ENCODE measurements at regions not wholly inside any gene's neighbourhood (a gene's known extent, or its start where the extent isn't known, plus 50 kb on each side); places are given as distances from the start of the nearest gene placed in this dataset.
"Not testable (repeated sequence)": the region's sequence is repeated elsewhere in the genome, so short reads cannot be mapped to it uniquely, and the experiment has no call there.

DNA sequence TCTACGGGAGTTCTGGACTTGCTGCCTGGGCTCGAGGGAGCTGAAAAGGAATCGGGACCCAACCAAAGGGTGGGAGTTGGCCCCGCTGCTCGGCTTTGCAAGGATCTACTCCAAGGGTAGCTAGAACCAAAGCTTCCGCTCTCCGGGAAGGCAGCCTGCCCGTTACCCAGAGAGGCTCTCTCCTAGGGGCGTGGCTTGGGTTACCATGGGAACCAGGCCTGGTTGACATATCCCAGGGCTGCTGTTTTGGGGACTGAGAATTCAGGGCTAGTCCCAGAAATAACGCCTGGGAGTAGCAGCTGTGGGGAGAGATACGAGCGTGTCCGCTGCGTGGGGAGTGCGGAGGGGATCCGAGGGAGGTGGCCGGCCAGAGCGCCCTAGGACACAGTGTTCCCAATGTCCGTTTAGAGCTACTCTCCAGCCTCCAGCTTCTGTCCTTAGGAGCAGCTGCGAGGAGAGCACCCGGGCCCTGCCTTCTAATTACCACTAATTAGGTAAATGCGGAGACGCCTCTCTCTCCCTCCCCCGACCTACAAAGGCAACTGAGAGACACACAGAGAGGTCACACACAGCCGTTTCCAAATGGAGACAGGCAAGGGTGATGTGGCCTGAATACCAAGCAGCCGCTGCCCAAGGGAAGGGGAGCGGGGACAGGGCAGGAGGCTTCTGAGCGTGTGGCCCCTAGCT is 141.6 kb upstream of the CADM1 start:
- H3K4me3 ChIP-seq (replicated peaks; ENCODE audit: low read depth, low read length): no peak overlapping the region
- no peak for DNase-seq (ENCODE audit: extremely low read depth, low read depth)
- TF ChIP-seq, protein P1, sequence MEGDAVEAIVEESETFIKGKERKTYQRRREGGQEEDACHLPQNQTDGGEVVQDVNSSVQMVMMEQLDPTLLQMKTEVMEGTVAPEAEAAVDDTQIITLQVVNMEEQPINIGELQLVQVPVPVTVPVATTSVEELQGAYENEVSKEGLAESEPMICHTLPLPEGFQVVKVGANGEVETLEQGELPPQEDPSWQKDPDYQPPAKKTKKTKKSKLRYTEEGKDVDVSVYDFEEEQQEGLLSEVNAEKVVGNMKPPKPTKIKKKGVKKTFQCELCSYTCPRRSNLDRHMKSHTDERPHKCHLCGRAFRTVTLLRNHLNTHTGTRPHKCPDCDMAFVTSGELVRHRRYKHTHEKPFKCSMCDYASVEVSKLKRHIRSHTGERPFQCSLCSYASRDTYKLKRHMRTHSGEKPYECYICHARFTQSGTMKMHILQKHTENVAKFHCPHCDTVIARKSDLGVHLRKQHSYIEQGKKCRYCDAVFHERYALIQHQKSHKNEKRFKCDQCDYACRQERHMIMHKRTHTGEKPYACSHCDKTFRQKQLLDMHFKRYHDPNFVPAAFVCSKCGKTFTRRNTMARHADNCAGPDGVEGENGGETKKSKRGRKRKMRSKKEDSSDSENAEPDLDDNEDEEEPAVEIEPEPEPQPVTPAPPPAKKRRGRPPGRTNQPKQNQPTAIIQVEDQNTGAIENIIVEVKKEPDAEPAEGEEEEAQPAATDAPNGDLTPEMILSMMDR (IDR thresholded peaks at IDR 0.05; ENCODE audit: low read depth, low read length, missing control alignments): no peak

DNA sequence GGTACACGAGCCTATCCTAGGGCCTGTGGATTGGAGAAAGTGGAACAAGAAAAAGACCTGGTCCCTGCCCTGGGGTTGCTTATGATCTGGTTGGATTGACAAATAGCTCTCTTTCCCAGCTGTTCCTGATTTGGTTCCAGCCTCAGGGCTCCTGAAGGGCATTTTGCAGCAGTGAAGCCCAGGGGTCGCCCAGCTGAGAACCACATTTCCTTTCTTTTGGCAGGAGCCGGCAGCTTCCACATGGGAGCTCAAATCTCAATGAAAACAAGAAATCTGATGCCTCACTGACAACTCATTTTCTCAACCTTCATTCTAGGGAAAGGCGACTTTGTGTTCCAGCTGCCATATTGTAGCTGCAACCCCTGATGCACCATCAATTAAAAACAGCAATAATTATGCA is 140.6 kb upstream of the CADM1 start:
- DNase-seq (ENCODE audit: extremely low read depth, low read depth): peak; percentile 47
- no peak overlapping the region for H3K4me3 ChIP-seq (replicated peaks; ENCODE audit: low read depth, low read length)
- TF ChIP-seq, protein P1 (IDR thresholded peaks at IDR 0.05; ENCODE audit: low read depth, low read length, missing control alignments): no peak

DNA sequence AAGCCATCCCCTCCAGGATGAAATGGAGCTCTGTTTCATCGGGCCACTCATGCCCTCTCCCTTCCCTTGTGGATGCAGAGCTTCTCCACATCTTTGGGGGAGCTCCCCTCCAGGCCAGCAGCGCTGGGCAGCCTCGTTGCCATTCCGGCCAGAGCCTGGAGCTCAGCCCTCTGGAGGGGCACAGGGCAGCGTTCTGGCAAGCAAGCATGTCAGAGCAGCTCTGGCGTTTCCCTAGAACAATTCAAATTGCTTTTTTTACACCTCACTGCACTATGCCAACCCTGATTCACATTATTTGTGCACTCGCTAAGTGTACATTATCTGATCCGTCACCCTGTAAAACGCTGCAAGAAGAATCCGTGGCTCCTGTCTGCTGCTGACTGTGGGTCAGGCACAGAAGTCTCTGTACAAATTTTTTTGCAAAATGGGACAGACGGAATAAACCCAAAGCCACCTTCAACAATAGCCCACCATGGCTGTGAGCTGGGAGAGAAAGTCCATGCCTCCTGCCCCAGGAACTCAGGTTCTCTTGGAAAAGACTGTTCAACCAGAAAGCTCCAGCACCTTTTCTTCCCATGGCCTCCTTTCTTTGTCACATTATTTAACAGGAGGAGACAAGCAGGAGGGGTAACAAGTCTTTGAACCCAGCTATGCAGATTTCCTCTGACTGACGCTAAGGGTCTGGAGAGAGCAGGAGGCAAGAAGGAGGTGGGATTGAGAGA is 139.5 kb upstream of the CADM1 start:
- TF ChIP-seq, protein P1 (IDR thresholded peaks at IDR 0.05; ENCODE audit: low read depth, low read length, missing control alignments): no peak
- no peak overlapping the region for H3K4me3 ChIP-seq (replicated peaks; ENCODE audit: low read depth, low read length)
- no peak for DNase-seq (ENCODE audit: extremely low read depth, low read depth)

DNA sequence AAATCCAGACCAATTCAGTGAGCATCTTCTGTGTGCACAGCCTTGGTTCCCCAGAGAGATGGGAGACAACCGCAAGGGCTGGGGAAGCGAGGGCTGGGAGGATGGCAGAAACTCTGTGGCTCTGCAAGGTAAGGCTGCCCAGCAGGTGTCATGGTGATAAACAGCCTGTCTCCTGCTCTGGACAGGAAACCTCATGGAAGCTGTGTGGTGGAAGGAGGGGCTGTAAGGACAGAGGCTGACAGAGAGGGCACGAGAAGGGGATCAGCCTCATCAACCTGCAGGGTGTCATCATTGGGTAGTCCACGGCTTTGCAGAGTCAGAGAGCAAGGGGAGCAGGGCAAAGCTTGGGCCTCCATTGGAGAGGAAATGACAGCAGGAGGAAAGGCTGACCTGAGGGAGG is 138.4 kb upstream of the CADM1 start:
- no peak for DNase-seq (ENCODE audit: extremely low read depth, low read depth)
- no peak overlapping the region for H3K4me3 ChIP-seq (replicated peaks; ENCODE audit: low read depth, low read length)
- TF ChIP-seq, protein P1 (IDR thresholded peaks at IDR 0.05; ENCODE audit: low read depth, low read length, missing control alignments): no peak

DNA sequence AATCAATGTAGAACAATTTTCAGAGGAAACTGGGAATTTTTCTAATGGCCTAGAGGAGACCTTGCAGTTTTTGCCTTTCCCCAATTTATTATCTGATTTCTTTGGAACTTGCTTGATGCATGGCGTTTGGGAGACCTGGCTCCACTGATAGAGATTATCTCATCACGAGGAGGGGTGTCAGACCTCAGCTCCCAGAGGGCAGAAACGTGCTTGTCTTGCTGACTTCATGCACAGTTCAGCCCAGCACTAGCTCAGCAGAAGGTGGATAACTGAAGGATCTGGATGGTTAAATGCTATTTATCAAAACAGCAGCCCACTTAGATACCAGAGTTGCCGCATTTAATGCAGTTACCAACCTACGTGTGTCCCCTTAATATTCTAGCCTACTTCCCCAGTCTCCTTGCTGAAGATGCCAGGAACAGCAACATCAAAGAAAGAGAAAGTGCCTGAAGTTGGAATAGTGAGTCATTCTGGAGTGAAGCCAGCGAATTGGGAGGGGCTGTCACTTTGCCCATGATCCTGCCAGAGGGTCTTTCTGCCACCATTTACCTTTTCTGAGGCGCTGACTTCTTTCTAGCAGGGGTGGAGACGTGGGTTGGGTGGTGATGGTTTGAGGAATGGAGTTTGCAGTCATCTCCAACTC is 133.5 kb upstream of the CADM1 start:
- H3K4me3 ChIP-seq (replicated peaks; ENCODE audit: low read depth, low read length): no peak overlapping the region
- TF ChIP-seq, protein P1 (IDR thresholded peaks at IDR 0.05; ENCODE audit: low read depth, low read length, missing control alignments): no peak
- DNase-seq (ENCODE audit: extremely low read depth, low read depth): no peak

DNA sequence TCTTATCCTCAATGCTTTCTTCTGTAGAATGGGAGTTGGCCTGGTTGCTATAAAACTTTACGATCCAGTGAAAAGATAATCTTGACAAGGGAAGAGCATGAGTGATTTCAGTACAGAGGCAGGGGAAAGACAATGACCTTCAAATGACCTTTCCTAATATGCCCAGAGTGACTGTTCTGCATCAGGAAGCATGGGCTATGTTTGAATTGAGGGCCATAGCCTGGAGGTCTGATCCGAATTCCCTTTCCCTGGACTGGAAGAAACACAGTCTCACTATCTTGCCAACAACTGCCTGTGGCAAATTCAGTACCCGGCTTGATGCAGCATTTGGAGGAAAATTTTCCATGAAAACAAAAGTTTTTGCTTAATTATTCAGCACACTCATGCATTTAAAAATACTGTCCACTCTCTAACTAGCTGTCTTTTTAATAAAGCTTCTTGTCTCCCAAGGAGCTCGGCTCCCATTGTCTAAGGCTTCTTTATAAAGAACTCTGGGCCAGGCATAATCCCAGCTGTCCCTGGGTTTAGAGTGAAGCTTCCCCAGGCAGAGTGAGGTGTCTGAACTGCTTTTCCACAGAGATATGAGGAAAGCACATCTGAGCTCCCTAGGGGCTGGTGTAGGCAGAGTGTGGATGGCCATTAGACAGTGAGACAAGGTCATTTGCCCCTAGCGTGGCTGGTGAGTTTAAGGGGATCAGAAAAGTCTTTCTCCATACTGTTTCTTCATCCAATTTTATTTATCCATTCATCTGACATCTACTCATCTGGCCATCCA is 132.7 kb upstream of the CADM1 start:
- no peak overlapping the region for H3K4me3 ChIP-seq (replicated peaks; ENCODE audit: low read depth, low read length)
- no peak for DNase-seq (ENCODE audit: extremely low read depth, low read depth)
- TF ChIP-seq, protein P1 (IDR thresholded peaks at IDR 0.05; ENCODE audit: low read depth, low read length, missing control alignments): no peak

DNA sequence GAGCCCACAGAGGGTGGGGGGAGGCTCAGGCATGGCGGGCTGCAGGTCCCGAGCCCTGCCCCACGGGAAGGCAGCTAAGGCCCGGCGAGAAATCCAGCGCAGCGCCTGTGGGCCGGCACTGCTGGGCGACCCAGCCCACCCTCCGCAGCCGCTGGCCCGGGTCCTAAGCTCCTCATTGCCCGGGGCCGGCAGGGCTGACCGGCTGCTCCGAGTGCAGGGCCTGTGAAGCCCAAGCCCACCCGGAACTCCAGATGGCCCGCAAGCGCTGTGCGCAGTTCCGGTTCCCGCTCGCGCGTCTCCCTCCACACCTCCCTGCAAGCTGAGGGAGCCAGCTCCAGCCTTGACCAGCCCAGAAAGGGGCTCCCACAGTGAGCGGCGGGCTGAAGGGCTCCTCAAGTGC is 129.8 kb upstream of the CADM1 start:
- H3K4me3 ChIP-seq (replicated peaks; ENCODE audit: low read depth, low read length); DNase-seq (ENCODE audit: extremely low read depth, low read depth): not testable (repeated sequence)
